GM21390 (cell line): ENCODE measurements at regions not wholly inside any gene's neighbourhood (a gene's known extent, or its start where the extent isn't known, plus 50 kb on each side); places are given as distances from the start of the nearest gene placed in this dataset.
"Not testable (repeated sequence)": the region's sequence is repeated elsewhere in the genome, so short reads cannot be mapped to it uniquely, and the experiment has no call there.

Experiments used
- ATAC-seq: cut with Tn5 transposase; IDR thresholded peaks from one replicate; pipeline ENCODE4 v1.9.1; 2021; ENCODE audit not compliant: unreplicated experiment

DNA sequence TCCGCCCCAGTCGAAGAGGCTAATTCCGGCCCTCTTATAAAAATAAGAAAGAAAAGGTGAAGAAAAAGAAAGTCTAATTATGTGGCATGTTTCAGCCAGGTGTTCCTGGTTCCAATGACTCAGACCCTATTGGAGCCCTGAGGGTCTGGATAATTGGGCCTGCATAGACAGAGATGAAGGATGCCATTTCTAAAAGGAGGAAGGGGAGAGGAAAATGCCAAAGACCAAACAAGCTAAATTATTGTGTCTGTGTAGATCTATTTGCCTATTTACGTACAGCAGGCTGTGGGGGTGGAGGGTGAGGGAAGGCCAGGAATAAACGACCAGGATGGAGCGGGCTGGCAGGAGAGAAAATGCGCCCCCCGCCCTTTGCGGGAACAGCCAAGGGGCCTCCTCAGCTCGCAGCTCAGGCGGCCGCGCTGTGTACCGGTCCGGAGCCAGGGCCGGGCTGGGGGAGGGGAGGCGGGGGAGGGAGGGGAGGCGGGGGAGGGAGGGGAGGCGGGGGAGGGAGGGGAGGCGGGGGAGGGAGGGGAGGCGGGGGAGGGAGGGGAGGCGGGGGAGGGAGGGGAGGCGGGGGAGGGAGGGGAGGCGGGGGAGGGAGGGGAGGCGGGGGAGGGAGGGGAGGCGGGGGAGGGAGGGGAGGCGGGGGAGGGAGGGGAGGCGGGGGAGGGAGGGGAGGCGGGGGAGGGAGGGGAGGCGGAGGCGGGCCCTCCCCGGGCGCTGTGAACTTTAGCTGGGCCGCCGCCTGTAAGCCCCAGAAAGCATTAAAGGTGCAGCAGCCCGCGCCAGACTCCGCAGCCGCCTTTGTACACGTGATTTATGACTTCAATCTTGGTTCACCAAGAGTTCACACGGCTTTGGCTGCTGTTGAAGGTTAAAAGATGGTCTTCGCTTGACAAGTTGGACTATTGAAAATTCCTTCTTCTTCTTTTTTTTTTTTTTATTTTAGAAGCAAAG, 113.0 kb upstream of the FOXD4L5 start:
- ATAC-seq: not testable (repeated sequence)

DNA sequence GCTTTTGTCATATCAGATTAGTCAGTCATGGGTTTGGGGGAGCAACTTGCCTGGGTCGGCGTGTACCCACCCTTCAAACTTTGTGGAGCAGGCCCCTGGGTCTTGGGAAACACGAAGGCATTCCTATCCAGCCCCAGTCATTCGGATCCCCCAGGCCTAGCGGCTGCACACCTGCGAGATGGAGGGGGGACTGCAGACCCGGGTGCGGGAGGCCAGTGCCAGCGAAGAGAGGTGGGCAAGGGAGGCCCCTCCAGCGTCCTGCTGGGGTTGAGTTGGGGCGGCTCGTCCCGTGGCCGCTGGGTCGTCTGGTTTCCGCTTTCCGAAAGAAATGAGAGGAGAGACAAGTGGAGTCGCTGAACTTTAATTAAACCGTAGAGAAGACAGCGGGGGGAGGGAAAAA, 112.2 kb upstream of the FOXD4L5 start:
- ATAC-seq: not testable (repeated sequence)

DNA sequence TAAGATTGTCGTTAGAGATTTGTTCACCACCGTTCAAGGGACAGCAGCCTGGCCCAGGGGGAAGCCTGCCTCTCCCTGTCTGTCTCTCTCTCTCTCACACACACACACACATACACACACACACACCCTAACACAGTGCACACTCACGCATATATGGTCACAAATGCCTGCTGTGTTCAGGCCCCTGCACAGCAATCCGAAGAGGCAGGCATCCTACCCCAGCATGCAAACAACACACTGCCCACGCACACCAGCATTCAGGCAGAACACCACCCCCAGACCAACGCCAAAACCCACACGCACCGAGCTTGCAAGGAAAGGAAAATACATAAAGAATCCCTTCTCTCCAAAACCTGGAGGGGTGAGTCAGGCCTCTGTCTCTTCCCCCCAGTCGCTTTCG, 111.6 kb upstream of the FOXD4L5 start:
- ATAC-seq: not testable (repeated sequence)

DNA sequence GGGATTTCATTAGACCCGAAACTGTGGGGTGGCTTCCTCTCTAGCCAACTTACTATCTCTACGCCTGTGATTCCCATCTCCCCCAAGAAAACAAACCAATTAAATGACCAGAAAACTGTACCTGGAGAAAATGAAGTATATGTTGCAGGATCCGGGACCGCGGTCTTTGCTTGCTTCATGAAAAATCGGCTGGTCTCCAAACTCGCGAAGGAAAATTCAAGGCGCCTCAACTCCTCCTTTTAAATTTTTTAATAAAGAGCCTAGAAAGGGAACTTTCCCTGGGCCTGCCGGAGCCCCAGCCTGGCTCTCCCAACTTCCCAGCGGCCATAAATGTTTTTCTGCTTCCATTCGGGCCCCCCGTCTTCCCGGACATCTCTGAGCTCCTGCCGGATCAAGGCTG, 110.8 kb upstream of the FOXD4L5 start:
- ATAC-seq: not testable (repeated sequence)

DNA sequence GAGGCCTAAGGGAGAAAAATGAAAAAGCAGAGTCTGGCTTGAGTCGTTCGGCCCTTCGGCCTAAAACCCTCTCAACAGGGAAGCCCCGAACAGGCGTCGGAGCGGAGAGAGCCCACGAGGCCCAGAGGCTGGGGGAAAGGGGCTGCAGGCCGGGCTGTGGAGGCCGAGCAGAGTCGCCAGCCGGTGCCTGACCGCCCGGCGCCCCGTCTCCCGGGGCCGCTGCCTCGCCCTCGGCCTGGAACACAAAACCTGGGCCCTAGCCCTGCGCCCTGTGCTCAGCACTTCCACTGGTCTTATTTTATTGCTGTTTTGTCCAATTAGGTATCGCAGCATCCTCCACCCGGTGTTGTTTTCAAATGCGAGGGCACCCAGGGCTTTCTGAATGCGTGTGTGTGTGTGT, 110.1 kb upstream of the FOXD4L5 start:
- ATAC-seq: not testable (repeated sequence)

DNA sequence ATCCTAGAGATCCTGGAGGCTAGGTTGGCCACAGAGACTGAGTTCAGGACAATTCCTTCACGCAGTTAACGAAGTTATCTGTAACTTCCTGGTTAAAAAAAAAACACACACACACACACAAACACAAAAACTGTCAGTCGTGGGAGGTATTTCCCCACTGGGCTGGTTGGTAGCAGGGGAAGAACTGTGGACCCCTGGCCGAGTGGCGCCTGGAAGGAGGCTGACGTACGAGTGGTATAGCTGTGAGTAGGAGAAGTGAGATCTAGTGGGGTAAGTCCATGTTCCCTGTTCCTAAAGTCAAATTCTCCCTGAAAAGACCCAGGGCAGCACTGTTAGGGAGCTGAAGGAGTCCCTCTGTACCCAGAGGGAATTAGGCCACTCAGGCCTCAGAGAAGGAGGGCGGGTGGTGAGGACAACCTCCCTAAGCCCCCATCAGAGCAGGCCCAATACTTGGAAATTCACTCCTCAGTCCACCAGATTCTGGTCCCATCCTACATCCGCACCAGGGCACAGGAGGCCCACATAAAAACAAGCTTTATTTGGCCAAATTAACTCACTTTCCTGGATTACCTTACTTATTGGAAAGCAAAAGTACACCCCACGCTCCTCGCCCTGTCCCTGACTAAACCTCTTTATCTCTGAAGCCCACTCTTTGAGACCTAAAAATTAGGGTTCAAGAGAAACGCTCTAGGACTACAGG, 108.3 kb upstream of the FOXD4L5 start:
- not testable (repeated sequence) for ATAC-seq

DNA sequence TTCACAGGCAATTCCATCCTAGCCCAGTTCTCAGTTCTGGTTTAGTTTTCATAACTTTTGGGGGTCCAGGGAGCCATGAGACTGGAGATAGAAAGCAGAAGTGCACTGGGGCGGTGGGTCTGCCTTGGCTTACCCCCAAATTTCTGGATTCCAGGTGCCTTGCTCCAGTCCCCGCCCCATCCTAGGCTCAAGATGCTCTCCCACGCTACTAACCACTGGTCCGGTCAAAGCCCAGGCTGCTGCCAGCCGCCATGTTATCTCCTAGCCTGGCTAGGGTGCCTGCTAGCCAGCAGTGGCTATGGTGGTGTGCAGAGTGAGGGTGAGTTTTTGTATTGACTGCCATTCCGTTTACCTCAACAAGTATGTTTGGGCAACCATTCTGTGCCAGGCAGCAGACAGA, 107.6 kb upstream of the FOXD4L5 start:
- not testable (repeated sequence) for ATAC-seq

DNA sequence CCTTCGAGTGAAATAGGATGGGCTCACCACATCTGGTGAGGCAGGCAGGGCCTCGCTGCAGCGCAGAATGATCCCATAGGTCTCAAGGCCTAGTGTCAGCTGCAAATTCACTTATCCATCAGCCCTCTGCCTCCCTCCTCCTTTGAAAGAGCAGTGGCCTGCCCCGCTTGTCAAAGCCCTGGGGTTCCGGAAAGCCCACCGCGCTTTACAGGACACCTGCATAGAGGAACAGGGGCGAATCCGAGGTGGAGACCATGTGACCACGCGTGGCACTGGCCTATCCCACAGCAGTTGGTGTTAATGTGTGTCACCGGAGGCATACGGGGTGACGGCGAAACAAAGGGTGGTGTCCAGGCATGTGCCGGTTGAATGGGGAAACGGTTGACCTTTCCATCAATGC, 104.7 kb upstream of the FOXD4L5 start:
- ATAC-seq: not testable (repeated sequence)

DNA sequence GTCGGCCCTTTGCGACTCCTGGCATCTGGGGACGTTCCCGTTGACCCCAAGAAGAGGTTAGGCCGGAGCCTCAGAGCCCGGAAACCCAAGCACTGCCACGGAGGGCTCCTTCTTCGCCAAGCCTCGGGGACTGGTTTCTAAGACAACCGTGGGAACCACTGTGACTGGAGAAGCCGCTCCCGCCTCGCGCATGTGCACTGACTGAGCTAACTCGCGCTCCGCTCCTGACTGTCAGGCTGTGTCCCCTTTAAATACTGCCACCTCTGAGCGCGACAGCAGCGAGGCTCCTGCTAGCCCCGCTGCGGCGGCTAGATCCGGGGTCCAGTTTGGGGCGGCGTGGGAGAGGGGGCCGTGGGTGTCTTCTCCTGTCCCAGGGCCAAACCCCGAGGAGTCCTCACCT, 104.2 kb upstream of the FOXD4L5 start:
- ATAC-seq: not testable (repeated sequence)

DNA sequence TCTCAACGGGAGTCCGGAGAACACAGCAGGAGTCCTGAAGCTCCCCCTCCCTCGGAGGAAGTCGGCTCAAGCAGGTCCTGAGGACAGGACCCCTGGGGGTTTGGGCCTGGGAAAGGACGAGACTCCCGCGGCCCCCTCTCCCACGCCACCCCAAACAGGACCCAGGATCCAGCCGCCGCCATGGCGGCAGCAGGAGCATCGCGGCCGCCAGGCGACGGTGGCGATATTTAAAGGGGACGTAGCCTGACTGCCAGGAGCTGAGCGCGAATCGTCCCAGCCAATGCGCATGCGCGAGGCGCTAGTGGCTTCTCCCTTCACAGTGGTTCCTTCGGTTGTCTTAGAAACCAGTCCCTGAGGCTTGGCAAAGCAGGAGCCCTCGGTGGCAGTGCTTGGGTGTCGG, 101.7 kb upstream of the FOXD4L5 start:
- ATAC-seq: peak; percentile 96

DNA sequence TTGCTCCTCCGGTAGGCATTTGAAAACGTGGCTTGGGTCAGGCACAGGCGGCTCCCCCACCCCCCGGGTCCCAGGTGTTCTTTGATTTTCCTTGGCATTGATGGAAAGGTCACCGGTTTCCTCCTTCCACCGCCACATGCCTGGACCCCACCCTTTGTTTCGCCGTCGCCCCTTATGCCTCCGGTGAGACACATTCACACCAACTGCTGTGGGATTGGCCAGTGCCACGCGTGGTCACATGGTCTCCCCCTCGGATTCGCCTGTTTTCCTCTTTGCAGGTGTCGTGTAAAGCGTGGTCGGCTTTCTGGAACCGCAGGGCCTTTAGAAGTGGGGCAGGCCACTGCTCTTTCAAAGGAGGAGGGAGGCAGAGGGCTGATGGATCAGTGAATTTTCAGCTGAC, 101.2 kb upstream of the FOXD4L5 start:
- not testable (repeated sequence) for ATAC-seq

DNA sequence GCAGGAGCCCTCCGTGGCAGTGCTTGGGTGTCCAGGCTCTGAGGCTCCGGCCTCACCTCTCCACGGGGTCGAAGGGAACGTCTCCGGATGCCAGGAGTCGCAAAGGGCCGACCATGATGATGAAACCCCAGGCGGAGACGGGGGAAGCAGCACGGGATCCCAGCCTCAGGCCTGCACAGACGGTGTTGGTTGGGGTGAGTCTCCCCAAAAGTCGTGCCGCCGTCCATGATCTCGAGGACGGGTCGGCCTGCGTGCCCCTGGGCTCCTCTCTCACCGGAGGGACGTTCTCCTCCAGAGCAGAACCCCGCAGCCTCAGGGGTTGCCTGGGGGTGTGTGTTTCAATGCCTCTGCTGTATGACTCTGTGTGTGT, 100.6 kb upstream of the FOXD4L5 start:
- not testable (repeated sequence) for ATAC-seq

DNA sequence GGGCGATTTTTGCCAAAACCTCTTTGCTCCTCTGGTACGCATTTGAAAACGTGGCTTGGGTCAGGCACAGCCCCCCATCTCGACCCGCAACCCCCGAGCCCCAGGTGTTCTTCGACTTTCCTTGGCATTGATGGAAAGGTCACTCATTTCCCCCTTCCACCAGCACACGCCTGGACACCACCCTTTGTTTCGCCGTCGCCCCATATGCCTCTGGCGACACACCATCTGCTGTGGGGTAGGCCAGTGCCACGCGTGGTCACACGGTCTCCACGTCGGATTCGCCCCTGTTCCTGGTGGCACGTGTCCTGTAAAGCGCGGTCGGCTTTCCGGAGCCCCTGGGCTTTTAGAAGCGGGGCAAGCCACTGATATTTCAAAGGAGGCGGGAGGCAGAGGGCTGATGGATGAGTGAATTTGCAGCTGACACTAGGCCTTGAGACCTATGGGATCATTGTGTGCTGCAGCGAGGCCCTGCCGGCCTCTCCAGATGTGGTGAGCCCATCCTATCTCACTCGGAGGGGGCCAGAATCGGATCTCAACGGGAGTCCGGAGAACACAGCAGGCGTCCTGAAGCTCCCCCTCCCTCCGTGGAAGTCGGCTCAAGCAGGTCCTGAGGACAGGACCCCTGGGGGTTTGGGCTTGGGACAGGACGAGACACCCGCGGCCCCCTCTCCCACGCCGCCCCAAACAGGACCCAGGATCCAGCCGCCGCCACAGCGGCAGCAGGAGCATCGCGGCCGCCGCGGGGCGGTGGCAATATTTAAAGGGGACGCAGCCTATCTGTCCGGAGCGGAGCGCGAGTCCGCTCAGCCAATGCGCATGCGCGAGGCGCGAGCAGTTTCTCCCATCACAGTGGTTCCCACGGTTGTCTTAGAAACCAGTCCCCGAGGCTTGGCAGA, 100.0 kb upstream of the FOXD4L5 start:
- ATAC-seq: not testable (repeated sequence)

DNA sequence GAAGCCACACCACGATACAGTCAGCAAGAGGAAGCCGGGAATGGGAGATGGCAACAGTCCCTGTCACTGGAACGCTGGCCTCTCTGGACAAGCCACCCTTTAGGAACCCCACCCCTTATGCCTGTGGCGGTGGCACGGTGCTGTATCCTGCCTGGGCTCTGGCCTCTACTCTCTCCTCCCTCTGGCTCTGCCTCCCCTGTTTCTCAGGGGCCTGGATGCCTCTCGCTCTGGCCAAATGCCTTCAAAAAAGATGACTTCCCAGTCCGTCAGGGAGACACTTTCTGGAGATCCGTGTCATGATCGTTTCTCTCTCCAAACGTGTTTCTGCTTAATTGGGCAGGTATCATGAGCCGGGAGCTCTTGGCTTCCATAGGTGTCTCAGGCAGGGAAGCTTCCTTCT, 99.1 kb upstream of the FOXD4L5 start:
- not testable (repeated sequence) for ATAC-seq

DNA sequence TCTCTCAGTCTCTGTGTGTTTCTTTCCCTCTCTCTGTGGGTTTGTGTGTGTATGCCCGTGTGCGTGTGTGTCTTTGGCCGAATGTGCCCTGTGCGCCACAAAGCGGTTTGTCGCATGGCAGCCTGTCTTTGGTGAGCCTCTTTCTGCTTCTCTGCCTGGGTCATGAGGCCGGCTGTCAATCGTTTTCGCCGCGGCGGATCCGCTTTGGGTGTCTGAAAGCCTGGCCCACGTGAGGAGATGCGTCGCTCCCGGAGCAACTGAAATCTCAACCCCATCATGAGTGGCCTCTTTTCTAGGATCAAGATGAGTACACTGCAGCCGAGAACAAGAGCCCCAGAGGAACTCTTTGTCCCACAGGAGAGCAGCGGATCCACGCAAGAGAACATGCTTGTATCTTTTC, 98.6 kb upstream of the FOXD4L5 start:
- ATAC-seq: not testable (repeated sequence)

DNA sequence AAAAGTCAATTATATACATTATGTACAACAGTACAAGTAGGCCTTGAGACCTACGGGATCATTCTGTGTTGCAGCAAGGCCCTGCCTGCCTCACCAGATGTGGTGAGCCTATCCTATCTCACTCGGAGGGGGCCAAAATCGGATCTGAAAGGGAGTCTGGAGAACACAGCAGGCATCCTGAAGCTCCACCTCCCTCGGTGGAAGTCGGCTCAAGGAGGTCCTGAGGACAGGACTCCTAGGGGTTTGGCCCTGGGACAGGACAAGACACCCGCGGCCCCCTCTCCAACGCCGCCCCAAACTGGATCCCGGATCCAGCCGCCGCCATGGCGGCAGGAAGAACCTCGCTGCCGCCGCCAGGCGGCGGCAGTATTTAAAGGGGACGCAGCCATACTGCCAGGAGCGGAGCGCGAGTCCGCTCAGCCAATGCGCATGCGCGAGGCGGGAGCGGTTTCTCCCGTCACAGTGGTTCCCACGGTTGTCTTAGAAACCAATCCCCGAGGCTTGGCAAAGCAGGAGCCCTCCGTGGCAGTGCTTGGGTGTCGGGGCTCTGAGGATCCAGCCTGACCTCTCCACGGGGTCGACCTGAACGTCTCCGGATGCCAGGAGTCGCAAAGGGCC, 97.8 kb upstream of the FOXD4L5 start:
- ATAC-seq: not testable (repeated sequence)
